T-helper 17 cell (primary cell): ENCODE measurements at regions not wholly inside any gene's neighbourhood (a gene's known extent, or its start where the extent isn't known, plus 50 kb on each side); places are given as distances from the start of the nearest gene placed in this dataset.

Experiments
- ATAC-seq: fragments of 150-1000 bp; cut with Tn5 transposase; 2 replicates; pipeline ENCODE4 v1.10.0; 2021; ENCODE audit warnings: mild to moderate bottlenecking, moderate library complexity
- DNase-seq, 3 donors: peaks; one replicate each; pipeline versions ENCODE4 v3.0.0 to v3.0.0-alpha.2; 2020 to 2021
- H3K9me3 ChIP-seq: one replicate; pipeline ENCODE4 v1.7.0; 2013; ENCODE audit warnings: low read length, mild to moderate bottlenecking; ENCODE audit not compliant: control insufficient read depth, poor library complexity, severe bottlenecking
- H3K27ac Mint-ChIP-seq: one replicate; pipeline ENCODE4 v1.8.0; 2022; ENCODE audit warnings: mild to moderate bottlenecking, moderate library complexity, mixed read lengths
- H3K27me3 Mint-ChIP-seq: one replicate; pipeline ENCODE4 v1.8.0; 2022; ENCODE audit warnings: mixed read lengths
- H3K36me3 Mint-ChIP-seq: one replicate; pipeline ENCODE4 v1.8.0; 2022; ENCODE audit warnings: low read depth, mixed read lengths
- H3K4me1 Mint-ChIP-seq: one replicate; pipeline ENCODE4 v1.8.0; 2022; ENCODE audit warnings: mild to moderate bottlenecking, mixed read lengths
- H3K4me3 Mint-ChIP-seq: one replicate; pipeline ENCODE4 v1.8.0; 2022; ENCODE audit warnings: mild to moderate bottlenecking, moderate library complexity, mixed read lengths

DNA sequence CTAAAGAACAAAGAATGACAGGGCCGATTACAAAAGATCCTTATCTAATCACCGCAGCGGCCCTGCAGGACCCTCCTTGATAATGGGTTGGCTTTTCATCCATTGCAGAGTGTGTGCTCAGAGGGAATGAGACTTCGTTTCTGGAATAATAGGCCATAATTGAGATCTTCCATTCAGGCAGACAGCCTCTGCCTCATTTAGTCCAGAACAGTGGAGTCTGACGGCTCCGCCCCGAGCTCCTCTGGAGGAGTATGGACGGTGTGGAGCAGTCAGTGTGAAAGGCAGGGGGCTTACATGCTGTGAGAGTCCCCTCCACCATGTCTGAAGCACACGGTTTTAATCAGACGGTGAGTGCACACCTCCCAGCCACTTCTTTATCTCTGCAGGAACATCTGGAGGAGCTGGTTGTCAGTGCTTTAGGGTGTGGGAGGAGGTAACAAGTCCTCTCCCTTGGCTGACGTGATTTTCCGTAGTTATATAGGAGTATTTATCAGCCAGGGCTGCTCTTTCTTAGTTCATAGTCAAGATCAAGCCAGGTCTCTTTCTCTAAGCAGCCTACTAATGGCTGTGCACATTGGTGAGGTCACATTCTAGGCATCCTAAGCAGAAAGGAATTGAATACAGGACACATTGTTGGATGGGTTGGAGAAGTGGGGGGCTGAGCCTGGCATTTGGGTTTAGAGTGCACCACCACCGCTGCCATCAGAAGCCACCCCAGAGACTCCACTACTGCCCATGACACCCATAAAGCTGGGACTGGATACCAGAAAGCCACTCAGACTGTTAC, 1477.9 kb downstream of the TBC1D22A start:
- H3K27me3 Mint-ChIP-seq: peaks cover 6% of the 10 kb centered on the region
- no peak overlapping the region for H3K4me3 Mint-ChIP-seq
- H3K9me3 ChIP-seq: no peaks in the 10 kb centered on the region
- DNase-seq: no peak
- no peaks in the 10 kb centered on the region for H3K36me3 Mint-ChIP-seq
- H3K27ac Mint-ChIP-seq: no peak overlapping the region
- no peaks in the 10 kb centered on the region for H3K4me1 Mint-ChIP-seq
- ATAC-seq: no peak

DNA sequence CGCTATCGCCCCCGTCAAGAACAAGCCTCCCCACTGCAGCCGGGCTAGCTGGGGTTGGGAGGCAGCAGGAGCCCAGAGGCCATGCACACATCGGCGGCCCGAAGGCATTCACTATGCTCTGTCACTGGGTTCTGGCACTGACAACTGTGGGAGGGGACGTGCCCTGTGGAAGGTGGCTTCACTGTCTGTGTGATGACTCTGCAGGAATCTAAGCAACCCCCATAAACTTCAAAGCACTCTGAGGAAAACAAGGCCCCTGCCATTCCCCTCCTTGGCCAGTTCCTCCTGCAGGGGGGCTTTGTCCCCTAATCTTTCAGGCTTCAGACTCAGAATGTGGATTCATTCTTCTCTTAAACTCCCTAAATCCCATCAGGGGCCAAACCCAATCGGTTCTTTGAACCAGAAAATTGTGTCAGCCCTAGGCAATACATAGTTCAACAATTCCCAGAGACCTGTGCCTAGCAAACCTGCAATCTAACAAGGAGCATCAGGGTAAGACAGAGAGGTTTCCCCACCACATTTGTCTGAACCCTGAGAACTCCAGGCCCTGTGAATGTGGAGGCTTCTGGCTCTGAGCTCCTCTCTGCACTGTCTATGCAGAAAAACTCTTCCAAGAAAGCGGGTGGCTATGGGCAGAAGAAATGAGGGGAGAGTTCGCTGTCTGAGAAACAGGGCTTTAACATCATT, 1477.2 kb downstream of the TBC1D22A start:
- no peaks in the 10 kb centered on the region for H3K9me3 ChIP-seq
- no peak for DNase-seq
- Mint-ChIP-seq H3K4me3 (no peak overlapping the region), H3K36me3 (no peaks in the 10 kb centered on the region), H3K27me3 (peaks cover 6% of the 10 kb centered on the region), H3K27ac (no peak overlapping the region), H3K4me1 (no peaks in the 10 kb centered on the region)
- no peak for ATAC-seq

DNA sequence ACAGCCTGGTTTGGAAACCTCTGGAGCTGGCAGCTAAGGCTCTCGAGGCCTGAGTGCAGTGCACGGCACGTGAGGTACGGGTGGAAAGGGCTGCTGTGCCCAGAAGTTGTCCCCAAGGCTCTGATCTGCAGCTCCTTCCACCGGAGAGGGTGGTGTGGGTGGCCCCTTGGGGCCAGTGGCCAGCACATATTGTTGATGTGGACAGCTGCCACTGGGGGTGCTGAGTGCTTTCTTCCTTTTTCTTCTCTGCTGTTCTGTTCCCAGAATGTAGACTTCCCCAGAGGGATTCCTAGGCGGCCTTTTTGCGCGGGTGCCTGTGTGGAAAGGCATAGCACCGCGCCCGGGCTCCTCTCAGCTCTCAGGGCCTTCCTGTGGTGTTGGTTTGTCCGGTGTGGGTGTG, 1476.5 kb downstream of the TBC1D22A start:
- no peaks in the 10 kb centered on the region for H3K36me3 Mint-ChIP-seq
- ATAC-seq: no peak
- no peak for DNase-seq
- H3K27ac Mint-ChIP-seq: no peak overlapping the region
- no peaks in the 10 kb centered on the region for H3K9me3 ChIP-seq
- peaks cover 6% of the 10 kb centered on the region for H3K27me3 Mint-ChIP-seq
- no peaks in the 10 kb centered on the region for H3K4me1 Mint-ChIP-seq
- H3K4me3 Mint-ChIP-seq: no peak overlapping the region

DNA sequence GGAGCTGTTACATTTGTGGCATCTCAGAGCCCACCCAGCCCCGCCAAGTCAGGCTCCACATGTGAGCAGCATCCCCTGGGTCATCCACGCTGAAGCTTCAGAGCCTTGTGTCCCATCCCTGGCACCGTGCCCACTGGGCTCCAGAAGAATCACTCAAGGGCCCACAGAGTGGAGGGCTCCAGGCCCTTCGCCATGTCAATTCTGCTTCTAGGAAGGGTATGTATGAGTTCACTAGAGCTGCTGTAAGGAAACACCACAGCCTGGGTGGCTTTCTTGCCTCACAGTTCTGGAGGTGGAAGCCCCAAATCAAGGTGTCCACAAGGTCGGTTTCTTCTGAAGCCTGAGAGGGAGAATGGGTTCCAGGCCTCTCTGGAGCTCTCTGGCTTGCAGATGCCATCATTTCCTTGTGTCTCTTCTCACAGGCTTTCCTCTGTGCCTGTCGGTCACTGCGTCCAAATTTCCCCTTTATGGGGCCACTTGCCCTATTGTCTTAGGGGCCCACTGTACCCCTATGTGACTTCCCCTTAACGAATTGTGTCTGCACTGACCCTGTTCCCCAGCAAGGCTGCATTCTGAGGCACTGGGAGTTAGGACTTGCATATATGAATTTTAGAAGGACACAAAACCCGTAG, 1476.0 kb downstream of the TBC1D22A start:
- H3K4me1 Mint-ChIP-seq: no peaks in the 10 kb centered on the region
- peaks cover 6% of the 10 kb centered on the region for H3K27me3 Mint-ChIP-seq
- no peaks in the 10 kb centered on the region for H3K9me3 ChIP-seq
- no peak overlapping the region for H3K4me3 Mint-ChIP-seq
- no peak overlapping the region for H3K27ac Mint-ChIP-seq
- no peak for DNase-seq
- no peak for ATAC-seq
- H3K36me3 Mint-ChIP-seq: no peaks in the 10 kb centered on the region

DNA sequence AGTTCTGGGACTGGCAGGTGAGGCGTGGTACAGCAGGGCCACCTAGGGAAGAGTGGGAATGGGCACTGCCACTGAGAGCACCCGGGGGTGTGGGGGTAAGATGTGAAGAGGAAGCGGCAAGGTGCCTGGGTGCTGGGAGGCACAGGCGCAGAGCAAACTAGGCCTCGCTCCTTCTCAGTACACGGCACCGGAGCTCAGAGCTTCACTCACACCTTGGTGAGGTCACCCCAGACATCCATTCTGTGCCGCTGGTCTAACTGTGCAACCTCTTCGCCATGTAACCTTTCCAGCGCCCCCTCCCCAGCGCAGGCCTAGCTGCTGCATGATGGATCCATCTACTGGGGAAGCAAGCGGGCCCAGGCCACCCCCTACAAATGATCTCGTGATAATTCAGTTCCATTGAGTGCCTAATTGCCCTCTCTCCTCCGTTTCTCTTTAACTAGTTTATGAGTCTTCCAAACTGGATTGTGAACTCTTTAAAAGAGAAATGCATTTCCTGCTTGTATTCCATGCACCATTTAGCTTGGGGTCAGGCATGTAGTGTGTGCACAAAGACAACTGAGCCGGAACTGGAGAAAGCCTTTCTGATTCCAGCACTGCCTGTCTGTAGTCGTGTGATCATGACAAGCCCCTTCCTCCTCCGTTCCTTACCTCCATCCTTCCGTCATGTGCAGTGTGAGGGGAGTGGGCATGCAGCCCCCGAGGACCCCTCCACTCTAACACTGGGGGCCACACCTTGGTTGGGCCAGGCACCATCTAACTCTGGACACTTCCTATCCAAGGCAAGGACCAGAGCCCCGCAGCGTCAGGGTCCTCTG, 1475.2 kb downstream of the TBC1D22A start:
- no peaks in the 10 kb centered on the region for H3K36me3 Mint-ChIP-seq
- no peaks in the 10 kb centered on the region for H3K9me3 ChIP-seq
- H3K27me3 Mint-ChIP-seq: peaks cover 6% of the 10 kb centered on the region
- DNase-seq: no peak
- H3K4me3 Mint-ChIP-seq: no peak overlapping the region
- H3K27ac Mint-ChIP-seq: no peak overlapping the region
- no peak for ATAC-seq
- H3K4me1 Mint-ChIP-seq: no peaks in the 10 kb centered on the region

DNA sequence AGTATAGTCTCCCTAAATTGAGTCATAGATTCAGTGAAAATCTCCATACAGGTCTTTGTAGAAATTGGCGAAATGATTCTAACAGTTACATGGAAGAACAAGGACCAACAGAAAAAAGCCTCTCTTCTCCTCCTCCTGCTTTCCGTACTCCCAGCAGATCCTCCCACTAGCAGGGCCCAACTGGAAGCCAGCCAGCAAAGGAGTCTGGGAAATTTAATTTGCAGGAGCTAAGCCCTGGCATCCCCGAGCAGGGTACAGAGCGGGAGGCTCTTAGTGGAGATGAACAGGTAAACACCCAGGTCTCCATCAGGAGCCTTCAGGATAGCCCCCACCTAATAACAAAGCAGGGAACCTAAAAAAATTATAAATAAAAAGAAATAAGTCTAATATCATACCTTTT, 1473.8 kb downstream of the TBC1D22A start:
- DNase-seq (no peak), ATAC-seq (no peak)
- no peak overlapping the region for H3K4me3 Mint-ChIP-seq
- H3K9me3 ChIP-seq: no peaks in the 10 kb centered on the region
- no peaks in the 10 kb centered on the region for H3K4me1 Mint-ChIP-seq
- H3K36me3 Mint-ChIP-seq: no peaks in the 10 kb centered on the region
- no peak overlapping the region for H3K27ac Mint-ChIP-seq
- H3K27me3 Mint-ChIP-seq: peaks cover 6% of the 10 kb centered on the region

DNA sequence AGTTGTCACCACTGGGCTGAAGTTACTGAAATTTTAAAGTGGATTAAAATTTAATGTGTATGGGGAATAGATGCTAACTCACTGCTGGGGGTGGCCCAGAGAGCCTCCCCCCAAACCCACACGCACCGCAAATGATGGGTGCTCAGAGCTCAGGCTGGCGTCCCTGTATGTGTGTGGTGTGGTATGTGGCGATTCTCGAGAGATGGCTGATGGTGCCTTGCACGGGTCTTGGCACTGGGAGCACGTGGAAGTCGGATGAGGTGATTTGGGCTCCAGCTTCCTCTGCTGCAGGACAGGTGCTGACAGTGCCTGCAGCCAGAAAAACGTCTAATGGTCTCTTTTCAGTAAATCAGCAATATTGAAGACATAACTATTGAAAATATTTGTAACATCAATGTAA, 1473.3 kb downstream of the TBC1D22A start:
- H3K9me3 ChIP-seq: no peaks in the 10 kb centered on the region
- ATAC-seq: no peak
- H3K27ac Mint-ChIP-seq: no peak overlapping the region
- DNase-seq: no peak
- no peak overlapping the region for H3K4me3 Mint-ChIP-seq
- H3K27me3 Mint-ChIP-seq: peaks cover 6% of the 10 kb centered on the region
- H3K36me3 Mint-ChIP-seq: no peaks in the 10 kb centered on the region
- no peaks in the 10 kb centered on the region for H3K4me1 Mint-ChIP-seq

DNA sequence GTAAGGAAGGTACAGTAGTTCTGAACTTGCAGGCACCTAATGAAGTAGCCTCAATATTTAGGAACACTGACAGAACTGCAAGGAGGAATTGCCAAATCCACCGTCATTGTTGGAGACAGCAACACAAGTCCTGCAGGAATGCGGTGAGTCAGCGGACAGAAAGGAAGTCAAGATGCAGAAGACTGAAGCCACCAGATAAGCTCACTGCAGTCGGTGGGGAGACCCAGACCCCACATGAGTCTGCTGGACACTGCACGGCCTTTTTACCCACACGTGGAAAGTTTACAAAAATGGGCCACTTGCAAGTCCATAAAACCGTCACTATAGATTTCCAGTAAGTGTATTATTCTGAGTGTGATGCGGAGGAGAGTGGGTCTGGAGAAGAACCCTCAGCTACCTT, 1471.6 kb downstream of the TBC1D22A start:
- H3K27me3 Mint-ChIP-seq: no peaks in the 10 kb centered on the region
- H3K27ac Mint-ChIP-seq: no peak overlapping the region
- DNase-seq (no peak), ATAC-seq (no peak)
- no peaks in the 10 kb centered on the region for H3K36me3 Mint-ChIP-seq
- no peaks in the 10 kb centered on the region for H3K4me1 Mint-ChIP-seq
- H3K9me3 ChIP-seq: no peaks in the 10 kb centered on the region
- no peak overlapping the region for H3K4me3 Mint-ChIP-seq

DNA sequence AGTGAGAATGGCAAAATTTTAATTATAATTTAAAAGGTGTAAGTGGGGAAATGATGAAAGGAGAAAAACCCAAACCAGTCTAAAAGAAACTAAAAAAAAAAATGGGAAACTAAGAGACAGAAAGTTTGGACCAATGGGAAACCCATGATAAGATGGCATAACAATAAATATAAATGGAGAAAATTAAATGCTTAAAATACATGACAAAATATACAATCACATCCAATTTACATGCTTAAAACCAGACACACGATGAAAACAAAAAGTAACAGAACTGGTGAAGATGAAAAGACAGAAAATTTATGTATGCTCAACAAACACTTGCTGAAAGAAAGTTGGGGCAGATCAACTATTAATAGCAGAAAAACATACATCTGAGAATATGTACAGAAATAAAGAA, 1471.1 kb downstream of the TBC1D22A start:
- Mint-ChIP-seq H3K4me1 (no peaks in the 10 kb centered on the region), H3K27me3 (peaks cover under 1% of the 10 kb centered on the region), H3K36me3 (no peaks in the 10 kb centered on the region), H3K27ac (no peak overlapping the region), H3K4me3 (no peak overlapping the region)
- no peaks in the 10 kb centered on the region for H3K9me3 ChIP-seq
- DNase-seq: no peak
- ATAC-seq: no peak

DNA sequence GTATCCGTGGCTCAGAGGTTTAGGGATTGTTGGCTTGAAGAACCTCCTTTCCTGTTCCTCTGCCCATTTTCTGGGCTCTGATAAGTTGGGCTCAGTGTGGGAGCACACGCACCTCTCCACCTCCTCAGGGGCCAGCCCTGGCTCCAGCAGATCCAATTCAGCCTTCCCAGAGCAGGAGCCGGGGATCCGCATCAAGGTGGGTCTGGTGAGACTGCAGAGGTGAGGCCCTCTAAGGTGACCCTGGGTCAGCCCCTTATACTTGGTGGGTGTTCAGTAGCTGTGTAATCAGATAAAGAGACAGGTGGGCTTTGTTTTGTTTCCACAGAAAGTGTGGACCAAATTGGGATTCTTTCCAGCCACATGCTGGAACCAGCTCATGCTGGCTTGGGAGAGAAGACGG, 1466.0 kb downstream of the TBC1D22A start:
- ATAC-seq (no peak), DNase-seq (no peak)
- no peaks in the 10 kb centered on the region for H3K36me3 Mint-ChIP-seq
- H3K27me3 Mint-ChIP-seq: peaks cover 6% of the 10 kb centered on the region
- no peaks in the 10 kb centered on the region for H3K4me1 Mint-ChIP-seq
- no peaks in the 10 kb centered on the region for H3K9me3 ChIP-seq
- H3K27ac Mint-ChIP-seq: no peak overlapping the region
- no peak overlapping the region for H3K4me3 Mint-ChIP-seq

DNA sequence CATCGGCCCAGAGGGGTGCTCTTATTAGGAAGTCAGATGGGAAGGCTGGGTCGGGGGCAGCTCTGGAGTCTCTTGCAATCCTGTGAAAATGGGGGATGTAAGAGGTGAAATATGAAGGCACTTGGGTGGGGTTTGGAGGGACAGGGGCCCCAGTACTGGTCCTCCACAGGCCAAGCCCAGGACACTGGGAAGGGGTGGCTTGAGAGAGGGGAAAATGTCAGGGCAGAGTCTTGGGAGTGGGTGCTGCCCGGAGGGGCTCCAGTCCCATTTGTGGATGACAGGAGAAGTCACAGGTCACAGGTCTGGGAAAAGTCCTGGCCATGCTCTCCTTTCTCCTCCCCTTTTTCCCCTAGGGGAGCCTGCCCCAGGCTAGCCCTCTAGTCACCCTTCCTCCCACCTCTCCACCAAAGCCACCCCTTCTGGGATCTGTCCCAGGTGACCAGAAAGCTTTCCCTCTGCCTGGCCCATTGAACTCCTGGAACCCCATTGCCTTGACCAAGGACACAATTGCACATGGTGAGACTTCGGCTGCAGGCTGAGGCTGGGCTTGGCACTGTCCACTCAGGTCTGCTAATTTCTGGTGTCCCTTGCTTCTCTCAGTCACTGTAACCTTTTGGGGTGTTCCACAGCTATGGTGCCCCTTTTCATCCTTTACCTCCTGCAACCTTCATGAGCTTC, 1465.0 kb downstream of the TBC1D22A start:
- Mint-ChIP-seq H3K4me1 (no peaks in the 10 kb centered on the region), H3K27me3 (peaks cover 6% of the 10 kb centered on the region), H3K36me3 (no peaks in the 10 kb centered on the region), H3K4me3 (no peak overlapping the region), H3K27ac (no peak overlapping the region)
- ATAC-seq (no peak), DNase-seq (no peak)
- H3K9me3 ChIP-seq: no peaks in the 10 kb centered on the region

DNA sequence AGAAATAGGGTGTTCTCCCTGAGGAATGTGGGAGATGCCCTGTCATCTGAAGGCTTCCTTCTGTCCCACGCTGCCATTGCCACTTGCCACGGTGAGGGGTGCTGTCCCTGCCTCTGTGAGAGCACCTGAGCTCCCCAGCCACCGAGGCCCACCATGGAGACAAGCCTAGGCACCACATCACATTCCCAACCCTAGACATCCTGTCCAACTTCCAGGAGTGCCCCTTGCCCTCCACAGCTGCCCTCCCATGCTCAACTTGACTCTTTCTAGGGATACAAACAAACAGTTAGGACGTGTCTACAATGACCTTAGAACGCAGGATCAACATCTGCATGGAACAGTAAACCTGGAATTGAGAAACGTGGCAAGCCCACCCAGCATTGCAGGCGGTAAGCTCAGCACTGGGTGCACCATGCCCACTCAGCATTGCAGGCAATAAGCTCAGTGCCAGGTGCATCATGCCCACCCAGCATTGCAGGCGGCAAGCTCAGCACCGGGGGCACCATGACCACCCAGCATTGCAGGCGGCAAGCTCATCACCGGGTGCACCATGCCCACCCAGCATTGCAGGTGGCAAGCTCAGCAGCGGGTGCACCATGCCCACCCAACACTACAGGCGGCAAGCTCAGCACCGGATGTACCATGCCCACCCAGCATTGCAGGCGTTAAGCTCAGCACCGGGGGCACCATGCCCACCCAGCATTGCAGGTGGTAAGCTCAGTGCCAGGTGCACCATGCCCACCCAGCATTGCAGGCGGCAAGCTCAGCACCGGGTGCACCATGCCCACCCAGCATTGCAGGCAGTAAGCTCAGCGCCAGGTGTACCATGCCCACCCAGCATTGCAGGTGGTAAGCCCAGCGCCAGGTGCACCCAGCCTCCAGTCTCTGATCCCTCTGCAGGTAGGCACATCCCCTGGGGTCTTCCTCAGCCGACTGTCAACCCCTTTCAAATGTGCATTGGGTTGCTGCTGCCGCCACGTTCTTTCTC, 1463.9 kb downstream of the TBC1D22A start:
- no peak overlapping the region for H3K4me3 Mint-ChIP-seq
- ATAC-seq: no peak

More for the DNA sequence above, 1463.9 kb downstream of the TBC1D22A start:
- DNase-seq: no peak
- no peaks in the 10 kb centered on the region for H3K9me3 ChIP-seq
- Mint-ChIP-seq H3K4me1 (no peaks in the 10 kb centered on the region), H3K27ac (no peak overlapping the region), H3K36me3 (no peaks in the 10 kb centered on the region), H3K27me3 (peaks cover 6% of the 10 kb centered on the region)
